GM23248 (cell line): ENCODE measurements at regions not wholly inside any gene's neighbourhood (a gene's known extent, or its start where the extent isn't known, plus 50 kb on each side); places are given as distances from the start of the nearest gene placed in this dataset.

Experiments used
- DNase-seq: peaks from one replicate; pipeline ENCODE4 v3.0.0-alpha.2; 2015
- H2AFZ ChIP-seq: fragments of 200-600 bp; sonication (generic); 2 replicates; pipeline ENCODE4 v1.6.1; 2016; ENCODE audit warnings: antibody characterized with exemption
- H3F3A ChIP-seq: fragments of 200-600 bp; sonication (generic); 2 replicates; pipeline ENCODE4 v1.6.1; 2016; ENCODE audit warnings: mild to moderate bottlenecking, antibody characterized with exemption, mixed run types; ENCODE audit not compliant: insufficient read depth
- H3K27ac ChIP-seq: fragments of 200-600 bp; sonication (generic); 2 replicates; pipeline ENCODE4 v1.5.1; 2016; ENCODE audit warnings: mild to moderate bottlenecking
- H3K27me3 ChIP-seq: fragments of 200-600 bp; sonication (generic); replicated peaks from 2 replicates; pipeline ENCODE4 v1.6.1; 2016; ENCODE audit warnings: mild to moderate bottlenecking; ENCODE audit not compliant: insufficient read depth
- H3K36me3 ChIP-seq: fragments of 200-600 bp; sonication (generic); 2 replicates; pipeline ENCODE4 v1.6.1; 2016; ENCODE audit warnings: low read depth, mild to moderate bottlenecking
- H3K4me1 ChIP-seq: fragments of 200-600 bp; sonication (generic); 2 replicates; pipeline ENCODE4 v1.6.1; 2016; ENCODE audit warnings: mild to moderate bottlenecking; ENCODE audit not compliant: insufficient read depth
- H3K4me2 ChIP-seq: fragments of 200-600 bp; sonication (generic); one replicate; pipeline ENCODE4 v1.6.1; 2016; ENCODE audit warnings: mild to moderate bottlenecking; ENCODE audit not compliant: unreplicated experiment
- H3K4me3 ChIP-seq: fragments of 200-600 bp; sonication (generic); 2 replicates; pipeline ENCODE4 v1.5.1; 2016; ENCODE audit warnings: mild to moderate bottlenecking
- H3K79me2 ChIP-seq: fragments of 200-600 bp; sonication (generic); 2 replicates; pipeline ENCODE4 v1.6.1; 2016; ENCODE audit warnings: mild to moderate bottlenecking; ENCODE audit not compliant: insufficient read depth
- H3K9ac ChIP-seq: fragments of 200-600 bp; sonication (generic); 2 replicates; pipeline ENCODE4 v1.6.1; 2016; ENCODE audit warnings: mild to moderate bottlenecking
- H3K9me2 ChIP-seq: fragments of 200-600 bp; sonication (generic); 2 replicates; pipeline ENCODE4 v1.6.1; 2016; ENCODE audit warnings: mixed run types, mild to moderate bottlenecking, moderate library complexity; ENCODE audit not compliant: insufficient read depth
- H3K9me3 ChIP-seq: fragments of 200-600 bp; sonication (generic); one replicate; pipeline ENCODE4 v1.6.1; 2017; ENCODE audit warnings: low read depth
- H4K20me1 ChIP-seq: fragments of 200-600 bp; sonication (generic); 2 replicates; pipeline ENCODE4 v1.6.0; 2016; ENCODE audit not compliant: insufficient read depth
- EZH2 ChIP-seq: fragments of 200-600 bp; sonication (generic); IDR thresholded peaks from 2 replicates; pipeline ENCODE4 v1.6.1; 2018; ENCODE audit warnings: antibody characterized with exemption, mild to moderate bottlenecking; ENCODE audit not compliant: insufficient read depth, poor library complexity, severe bottlenecking
- EZH2phosphoT487 ChIP-seq: fragments of 200-600 bp; sonication (generic); IDR thresholded peaks from 2 replicates; pipeline ENCODE4 v1.6.1; 2018; ENCODE audit warnings: antibody characterized with exemption, moderate library complexity, mild to moderate bottlenecking, low read depth; ENCODE audit not compliant: insufficient read depth
- WGBS, 2 experiments: methylation state at CpG; one replicate each; pipeline ENCODE4 v1.1.6; 2015 to 2017; ENCODE audit warnings: low lambda C conversion rate in 2 of 2, low coverage in 1 of 2; ENCODE audit errors: missing lambda C conversion rate in 2 of 2; 5-methylcytosine and 5-hydroxymethylcytosine counted together
- in situ Hi-C: fragments of 300-500 bp; cut with MboI; formaldehyde crosslinking; loops from 2 replicates; pipeline ENCODE4 v1.15.0; 2020

GRCh38 chr4:136307765-136308164 is 1224.5 kb downstream of the PCDH18 start:
- no peaks in the 10 kb centered on the region for H3K79me2 ChIP-seq
- H3K36me3 ChIP-seq = no peaks in the 10 kb centered on the region
- no peak overlapping the region for H3K4me3 ChIP-seq
- H3K27ac ChIP-seq = no peak overlapping the region
- no peaks in the 10 kb centered on the region for H3K9me3 ChIP-seq
- no peaks in the 10 kb centered on the region for H3F3A ChIP-seq
- no peaks in the 10 kb centered on the region for H3K4me1 ChIP-seq
- DNase-seq = no peak
- no peak overlapping the region for H2AFZ ChIP-seq
- no peak overlapping the region for H3K9ac ChIP-seq
- 6 to 9% methylated on average over 1 of the region's 1 CpG for WGBS, 2 experiments
- H3K9me2 ChIP-seq = no peaks in the 10 kb centered on the region
- H4K20me1 ChIP-seq = no peaks in the 10 kb centered on the region
- no peaks in the 10 kb centered on the region for H3K27me3 ChIP-seq
- in situ Hi-C loops = no loop called here
- no peak overlapping the region for H3K4me2 ChIP-seq
- TF ChIP-seq EZH2phosphoT487 = no peak
- no peak for TF ChIP-seq EZH2

- no peak overlapping the region for H3K9ac ChIP-seq
- H3K9me3 ChIP-seq = no peaks in the 10 kb centered on the region
- H3K4me3 ChIP-seq = no peak overlapping the region
- H3K27ac ChIP-seq = no peak overlapping the region
- no peak overlapping the region for H3K4me2 ChIP-seq
- H2AFZ ChIP-seq = no peak overlapping the region
- H3K79me2 ChIP-seq = no peaks in the 10 kb centered on the region
- H3F3A ChIP-seq = no peaks in the 10 kb centered on the region
- no peak for DNase-seq
- H3K36me3 ChIP-seq = no peaks in the 10 kb centered on the region
- no peaks in the 10 kb centered on the region for H3K4me1 ChIP-seq
- no peaks in the 10 kb centered on the region for H3K9me2 ChIP-seq
- WGBS, 2 experiments = 7% methylated on average over 2 of the region's 2 CpGs
- H3K27me3 ChIP-seq = no peaks in the 10 kb centered on the region
- TF ChIP-seq EZH2 = no peak
- no peak for TF ChIP-seq EZH2phosphoT487
- no peaks in the 10 kb centered on the region for H4K20me1 ChIP-seq
- in situ Hi-C loops = no loop called here
Measured at GRCh38 chr4:136306361-136306760, 1225.9 kb downstream of the PCDH18 start.

GRCh38 chr4:136302566-136302965 is 1229.7 kb downstream of the PCDH18 start:
- H3K9ac ChIP-seq = no peak overlapping the region
- H2AFZ ChIP-seq = no peak overlapping the region
- no peaks in the 10 kb centered on the region for H3K4me1 ChIP-seq
- H3F3A ChIP-seq = no peaks in the 10 kb centered on the region
- no peaks in the 10 kb centered on the region for H3K27me3 ChIP-seq
- no peak for DNase-seq
- no peaks in the 10 kb centered on the region for H3K9me2 ChIP-seq
- H3K9me3 ChIP-seq = no peaks in the 10 kb centered on the region
- H4K20me1 ChIP-seq = no peaks in the 10 kb centered on the region
- no peaks in the 10 kb centered on the region for H3K79me2 ChIP-seq
- no peak overlapping the region for H3K4me3 ChIP-seq
- H3K4me2 ChIP-seq = no peak overlapping the region
- no peaks in the 10 kb centered on the region for H3K36me3 ChIP-seq
- H3K27ac ChIP-seq = no peak overlapping the region
- in situ Hi-C loops = no loop called here
- TF ChIP-seq EZH2 (no peak), EZH2phosphoT487 (no peak)

- no peaks in the 10 kb centered on the region for H3K27me3 ChIP-seq
- in situ Hi-C loops = no loop called here
- H3F3A ChIP-seq = no peaks in the 10 kb centered on the region
- H3K36me3 ChIP-seq = no peaks in the 10 kb centered on the region
- no peaks in the 10 kb centered on the region for H3K9me2 ChIP-seq
- TF ChIP-seq EZH2 = no peak
- no peak for TF ChIP-seq EZH2phosphoT487
- no peak overlapping the region for H3K9ac ChIP-seq
- H3K79me2 ChIP-seq = no peaks in the 10 kb centered on the region
- no peaks in the 10 kb centered on the region for H4K20me1 ChIP-seq
- no peak overlapping the region for H3K4me2 ChIP-seq
- H2AFZ ChIP-seq = no peak overlapping the region
- no peak overlapping the region for H3K4me3 ChIP-seq
- no peak overlapping the region for H3K27ac ChIP-seq
- H3K4me1 ChIP-seq = no peaks in the 10 kb centered on the region
- DNase-seq = no peak
- no peaks in the 10 kb centered on the region for H3K9me3 ChIP-seq
Measured at GRCh38 chr4:136301749-136302495, 1230.4 kb downstream of the PCDH18 start.

- TF ChIP-seq EZH2 (no peak), EZH2phosphoT487 (no peak)
- no peaks in the 10 kb centered on the region for H3K4me1 ChIP-seq
- no peaks in the 10 kb centered on the region for H4K20me1 ChIP-seq
- in situ Hi-C loops = no loop called here
- no peaks in the 10 kb centered on the region for H3K27me3 ChIP-seq
- WGBS, 2 experiments = 3 to 9% methylated on average over 2 of the region's 2 CpGs
- H3F3A ChIP-seq = no peaks in the 10 kb centered on the region
- DNase-seq = no peak
- H3K4me3 ChIP-seq = no peak overlapping the region
- H3K9ac ChIP-seq = no peak overlapping the region
- H3K27ac ChIP-seq = no peak overlapping the region
- no peaks in the 10 kb centered on the region for H3K9me3 ChIP-seq
- no peak overlapping the region for H2AFZ ChIP-seq
- no peaks in the 10 kb centered on the region for H3K9me2 ChIP-seq
- no peak overlapping the region for H3K4me2 ChIP-seq
- H3K36me3 ChIP-seq = no peaks in the 10 kb centered on the region
- H3K79me2 ChIP-seq = no peaks in the 10 kb centered on the region
Measured at GRCh38 chr4:136283977-136284376, 1248.3 kb downstream of the PCDH18 start.
